ENCODE measurements at regions not wholly inside any gene's neighbourhood (a gene's known extent, or its start where the extent isn't known, plus 50 kb on each side); places are given as distances from the start of the nearest gene placed in this dataset.
"Not testable (repeated sequence)": the region's sequence is repeated elsewhere in the genome, so short reads cannot be mapped to it uniquely, and the experiment has no call there.

- not testable (repeated sequence) for TF ChIP-seq CTCF (IDR thresholded peaks at IDR 0.05 in 4 of 5, conservative IDR thresholded peaks at IDR 0.05 in 1 of 5); POLR2A (IDR thresholded peaks at IDR 0.05)
Measured at GRCh38 chr11:87559852-87560251, 522.1 kb downstream of the TMEM135 start.
